Lung (tissue), 11 donors: ENCODE measurements at regions not wholly inside any gene's neighbourhood (a gene's known extent, or its start where the extent isn't known, plus 50 kb on each side); places are given as distances from the start of the nearest gene placed in this dataset.

Experiments
- ATAC-seq: fragments of 200-7000 bp; cut with Tn5 transposase; one replicate; pipeline ENCODE4 v1.9.1; 2020; ENCODE audit warnings: moderate number of reproducible peaks; ENCODE audit not compliant: insufficient read depth, low FRiP score
- DNase-seq, 3 donors: peaks; one replicate each; pipeline ENCODE4 v3.0.0-alpha.2; 2013 to 2017
- H3K27ac ChIP-seq, 2 donors: one replicate each; pipeline ENCODE4 v1.5.1; 2013; ENCODE audit warnings: mild to moderate bottlenecking in 2 of 2, moderate library complexity in 2 of 2, control low read depth in 1 of 2, inconsistent platforms in 1 of 2, low read depth in 1 of 2, low read length in 1 of 2
- H3K27me3 ChIP-seq, 3 donors: one replicate each; pipeline ENCODE4 v1.5.1; 2013; ENCODE audit warnings: low read length in 2 of 3; ENCODE audit not compliant: control insufficient read depth in 3 of 3, insufficient read depth in 3 of 3
- H3K36me3 ChIP-seq, 4 donors: one replicate each; pipeline ENCODE4 v1.5.1; 2013; ENCODE audit warnings: low read length in 4 of 4, mild to moderate bottlenecking in 1 of 4, moderate library complexity in 1 of 4; ENCODE audit not compliant: control insufficient read depth in 4 of 4, insufficient read depth in 4 of 4
- H3K4me1 ChIP-seq, 5 donors: one replicate each; pipeline ENCODE4 v1.5.1; 2013; ENCODE audit warnings: low read length in 5 of 5, mild to moderate bottlenecking in 2 of 5, moderate library complexity in 1 of 5; ENCODE audit not compliant: control insufficient read depth in 5 of 5, insufficient read depth in 5 of 5
- H3K4me3 ChIP-seq: one replicate; pipeline ENCODE4 v1.5.1; 2013; ENCODE audit warnings: mild to moderate bottlenecking, control low read depth, moderate library complexity
- H3K9ac ChIP-seq, 2 donors: one replicate each; pipeline ENCODE4 v1.5.1; 2013; ENCODE audit warnings: low read length in 2 of 2, control low read depth in 1 of 2; ENCODE audit not compliant: insufficient read depth in 1 of 2
- H3K9me3 ChIP-seq, 4 donors: one replicate each; pipeline ENCODE4 v1.5.1; 2013; ENCODE audit warnings: low read length in 3 of 4, mild to moderate bottlenecking in 1 of 4, moderate library complexity in 1 of 4; ENCODE audit not compliant: control insufficient read depth in 4 of 4, insufficient read depth in 3 of 4
- WGBS, 2 donors: extraction: QIAGEN DNeasy Blood & Tissue Kit; methylation state at CpG; one replicate each; pipeline ENCODE4 v1.1.7; 2013; 5-methylcytosine and 5-hydroxymethylcytosine counted together
- TF ChIP-seq, protein P1 (sequence below): IDR thresholded peaks from 2 replicates; pipeline ENCODE4 v1.5.1; 2012; ENCODE audit warnings: mild to moderate bottlenecking; ENCODE audit errors: control extremely low read depth, extremely low read depth
- donor health status: control.
- donor health status: control.
- donor health status: Bipolar disorder and iron deficiency.
- donor health status: healthy.
- donor health status: DM: yes; HTN: yes; CAD: no.

DNA sequence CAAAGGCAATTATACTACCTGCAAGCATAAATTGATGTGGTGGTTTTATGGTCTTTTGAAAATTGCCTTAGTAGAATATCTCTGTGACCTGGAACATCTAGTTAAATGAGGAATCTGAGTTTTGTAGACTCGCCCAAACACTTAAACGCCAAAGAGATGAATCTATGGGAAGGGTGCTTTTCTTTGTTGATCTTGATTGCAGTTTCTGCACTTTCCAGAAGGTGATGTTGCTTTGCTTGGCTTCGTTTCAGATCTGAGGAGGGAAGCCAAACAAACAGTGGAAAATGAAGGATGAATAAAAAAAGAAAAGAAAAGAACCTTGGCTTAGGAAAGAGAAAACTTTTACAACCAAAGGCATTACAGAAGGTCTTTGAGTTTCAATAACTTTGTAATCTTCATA is 1021.2 kb downstream of the NR2F1-AS1 start:
- H3K27ac ChIP-seq: no peak overlapping the region
- TF ChIP-seq, protein P1, sequence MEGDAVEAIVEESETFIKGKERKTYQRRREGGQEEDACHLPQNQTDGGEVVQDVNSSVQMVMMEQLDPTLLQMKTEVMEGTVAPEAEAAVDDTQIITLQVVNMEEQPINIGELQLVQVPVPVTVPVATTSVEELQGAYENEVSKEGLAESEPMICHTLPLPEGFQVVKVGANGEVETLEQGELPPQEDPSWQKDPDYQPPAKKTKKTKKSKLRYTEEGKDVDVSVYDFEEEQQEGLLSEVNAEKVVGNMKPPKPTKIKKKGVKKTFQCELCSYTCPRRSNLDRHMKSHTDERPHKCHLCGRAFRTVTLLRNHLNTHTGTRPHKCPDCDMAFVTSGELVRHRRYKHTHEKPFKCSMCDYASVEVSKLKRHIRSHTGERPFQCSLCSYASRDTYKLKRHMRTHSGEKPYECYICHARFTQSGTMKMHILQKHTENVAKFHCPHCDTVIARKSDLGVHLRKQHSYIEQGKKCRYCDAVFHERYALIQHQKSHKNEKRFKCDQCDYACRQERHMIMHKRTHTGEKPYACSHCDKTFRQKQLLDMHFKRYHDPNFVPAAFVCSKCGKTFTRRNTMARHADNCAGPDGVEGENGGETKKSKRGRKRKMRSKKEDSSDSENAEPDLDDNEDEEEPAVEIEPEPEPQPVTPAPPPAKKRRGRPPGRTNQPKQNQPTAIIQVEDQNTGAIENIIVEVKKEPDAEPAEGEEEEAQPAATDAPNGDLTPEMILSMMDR: no peak
- peaks cover 0 to 24% (median 0%) of the 10 kb centered on the region in 5 donors for H3K4me1 ChIP-seq
- H3K36me3 ChIP-seq: no peaks in the 10 kb centered on the region
- no peak overlapping the region for H3K9ac ChIP-seq
- WGBS, 2 donors: 47 to 50% methylated on average over 3 of the region's 3 CpGs
- DNase-seq (no peak), ATAC-seq (no peak)
- no peaks in the 10 kb centered on the region for H3K9me3 ChIP-seq
- H3K4me3 ChIP-seq: no peak overlapping the region
- H3K27me3 ChIP-seq: no peaks in the 10 kb centered on the region

DNA sequence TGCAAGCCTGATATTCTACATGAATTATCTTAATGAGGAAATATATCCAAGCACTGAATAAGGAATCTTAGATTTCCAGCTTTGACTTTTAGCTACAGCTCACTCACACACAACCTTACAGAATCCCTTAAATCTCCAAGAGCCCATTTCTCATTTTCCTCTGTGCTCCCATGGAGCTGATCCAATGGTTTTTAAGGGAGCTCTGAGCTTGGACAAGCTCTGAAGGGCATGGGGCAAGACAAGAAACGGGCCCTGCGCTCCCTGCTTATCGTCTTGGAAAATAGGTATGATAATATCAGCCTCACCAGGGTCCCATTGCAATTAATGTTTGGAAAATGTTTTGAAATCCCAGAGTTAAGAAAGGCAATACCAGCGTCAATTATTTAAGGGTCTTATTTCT is 1021.7 kb downstream of the NR2F1-AS1 start:
- Histone ChIP-seq H3K36me3 (no peaks in the 10 kb centered on the region), H3K9ac (no peak overlapping the region), H3K4me3 (no peak overlapping the region), H3K27ac (no peak overlapping the region), H3K9me3 (no peaks in the 10 kb centered on the region), H3K27me3 (no peaks in the 10 kb centered on the region), H3K4me1 (peaks cover 0 to 24% (median 0%) of the 10 kb centered on the region in 5 donors)
- TF ChIP-seq, protein P1: no peak
- WGBS, 2 donors: 82 to 91% methylated on average over 4 of the region's 4 CpGs
- ATAC-seq (no peak), DNase-seq (no peak)

DNA sequence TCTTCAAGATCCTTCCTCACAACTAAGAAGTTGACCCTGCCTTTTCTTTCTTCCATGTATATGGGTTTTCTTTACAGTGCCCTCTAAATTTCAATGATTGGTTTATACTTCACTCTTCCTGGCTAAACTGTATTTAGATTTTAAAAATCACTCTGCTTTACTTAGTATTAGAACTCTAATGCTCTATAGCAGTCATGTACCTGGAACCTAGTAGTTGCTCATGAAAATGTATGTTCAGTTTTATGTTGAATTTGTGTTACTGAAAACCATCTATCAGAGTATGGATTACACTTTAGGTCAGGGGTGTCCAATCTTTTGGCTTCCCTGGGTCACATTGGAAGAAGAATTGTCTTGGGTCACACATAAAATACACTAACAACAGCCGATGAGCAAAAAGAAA is 1024.3 kb downstream of the NR2F1-AS1 start:
- Histone ChIP-seq H3K9ac (no peak overlapping the region), H3K27ac (no peak overlapping the region), H3K36me3 (no peaks in the 10 kb centered on the region), H3K27me3 (no peaks in the 10 kb centered on the region), H3K9me3 (no peaks in the 10 kb centered on the region), H3K4me1 (peaks cover 0 to 19% (median 5%) of the 10 kb centered on the region in 5 donors), H3K4me3 (no peak overlapping the region)
- TF ChIP-seq, protein P1: no peak
- no peak for ATAC-seq
- WGBS, 2 donors: 92 to 93% methylated on average over 1 of the region's 1 CpG
- DNase-seq: no peak

DNA sequence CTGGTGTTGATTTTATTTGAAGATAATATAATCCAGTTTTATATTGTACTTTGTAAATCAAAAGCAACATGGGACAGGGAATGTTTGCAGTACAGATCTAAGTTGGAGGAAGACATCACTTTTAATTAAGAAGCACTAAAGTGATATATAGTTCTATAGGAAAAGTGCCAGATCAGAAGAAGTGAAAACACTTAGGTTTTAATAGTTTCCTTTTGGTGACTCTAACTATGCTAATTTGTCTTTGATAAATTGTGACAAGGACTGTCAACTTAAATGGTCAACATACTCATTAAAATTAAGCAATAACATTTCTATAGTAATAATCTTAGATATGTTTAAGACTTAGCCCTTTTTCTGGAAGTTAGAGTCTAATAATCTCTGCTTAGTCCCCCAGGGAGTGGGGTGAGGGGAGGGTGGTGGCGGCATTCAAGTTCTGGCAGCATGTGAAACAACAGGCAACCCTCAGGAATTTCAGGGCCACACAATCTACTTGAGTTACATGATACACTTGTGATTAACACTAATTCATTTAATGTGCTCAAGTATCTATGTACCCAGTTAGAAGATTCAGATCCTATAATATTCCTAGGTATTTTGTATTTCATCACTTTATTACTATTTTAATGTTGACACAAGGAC is 1026.5 kb downstream of the NR2F1-AS1 start:
- no peak for ATAC-seq
- H3K9me3 ChIP-seq: no peaks in the 10 kb centered on the region
- no peak overlapping the region for H3K9ac ChIP-seq
- no peak overlapping the region for H3K4me3 ChIP-seq
- TF ChIP-seq, protein P1: no peak
- H3K27ac ChIP-seq: no peak overlapping the region
- no peaks in the 10 kb centered on the region for H3K27me3 ChIP-seq
- no peak for DNase-seq
- H3K36me3 ChIP-seq: no peaks in the 10 kb centered on the region
- 92% methylated on average over 1 of the region's 1 CpG for WGBS, 2 donors
- H3K4me1 ChIP-seq: peaks cover 0 to 6% (median under 1%) of the 10 kb centered on the region in 5 donors
